H1 (cell line): ENCODE measurements at regions not wholly inside any gene's neighbourhood (a gene's known extent, or its start where the extent isn't known, plus 50 kb on each side); places are given as distances from the start of the nearest gene placed in this dataset.

ENCODE experiments used
- CTCF ChIA-PET: fragments of 300-600 bp; sonication (Branson Sonifier 250); formaldehyde crosslinking; loops from one replicate; lab custom pipeline; 2021; ENCODE audit not compliant: partially characterized antibody; lab: Charles Lee
- POLR2A ChIA-PET: fragments of 300-600 bp; sonication (Branson Sonifier 250); formaldehyde crosslinking; loops from one replicate; lab custom pipeline; 2021; ENCODE audit warnings: inconsistent platforms; ENCODE audit not compliant: partially characterized antibody; lab: Charles Lee
- DNase-seq, 2 experiments: peaks; one replicate each; pipeline versions ENCODE4 v3.0.0 to v3.0.0-alpha.2; 2010 to 2022; ENCODE audit warnings: low spot score in 2 of 2, low read depth in 1 of 2, mixed read lengths in 1 of 2
- FAIRE-seq: peaks from 2 replicates; lab custom pipeline; 2011; peaks lifted over from hg19 to GRCh38; lab: Jason Lieb, UNC
- H2AFZ ChIP-seq: 2 replicates; pipeline ENCODE4 v1.8.1; 2012; ENCODE audit warnings: low read length, inconsistent platforms
- H2AK5ac ChIP-seq: 2 replicates; pipeline ENCODE4 v1.6.1; 2013; ENCODE audit warnings: low read depth, low read length
- H2BK120ac ChIP-seq: replicated peaks from 2 replicates; pipeline ENCODE3; 2013; ENCODE audit warnings: low read depth, low read length, inconsistent platforms
- H2BK12ac ChIP-seq: 2 replicates; pipeline ENCODE4 v1.6.1; 2013; ENCODE audit warnings: low read depth, low read length
- H2BK15ac ChIP-seq: 2 replicates; pipeline ENCODE4 v1.6.1; 2013; ENCODE audit warnings: low read length
- H2BK20ac ChIP-seq: 2 replicates; pipeline ENCODE4 v1.6.1; 2013; ENCODE audit warnings: low read length
- H2BK5ac ChIP-seq: 2 replicates; pipeline ENCODE4 v1.6.1; 2013; ENCODE audit warnings: low read depth, low read length
- H3K14ac ChIP-seq: 2 replicates; pipeline ENCODE4 v1.6.1; 2013; ENCODE audit warnings: inconsistent platforms; ENCODE audit not compliant: insufficient read length
- H3K18ac ChIP-seq: 2 replicates; pipeline ENCODE4 v1.6.1; 2013; ENCODE audit warnings: low read length; ENCODE audit errors: extremely low read depth
- H3K23ac ChIP-seq: 2 replicates; pipeline ENCODE4 v1.6.1; 2013; ENCODE audit warnings: inconsistent platforms; ENCODE audit not compliant: insufficient read length
- H3K23me2 ChIP-seq: 2 replicates; pipeline ENCODE4 v1.6.1; 2013; ENCODE audit warnings: low read depth, low read length
- H3K27ac ChIP-seq: 2 replicates; pipeline ENCODE4 v1.6.1; 2011; ENCODE audit warnings: low read depth, low read length, inconsistent platforms
- H3K27me3 ChIP-seq, 4 experiments: replicated peaks in 1 of 4; 1 replicate in 1 of 4; 2 replicates in 3 of 4; pipeline versions ENCODE4 v1.6.1 to v1.8.1; 2011 to 2013; ENCODE audit warnings: low read length in 3 of 4, mild to moderate bottlenecking in 3 of 4, inconsistent platforms in 2 of 4, mixed read lengths in 2 of 4, moderate library complexity in 1 of 4; ENCODE audit not compliant: control insufficient read depth in 3 of 4, insufficient read depth in 3 of 4; ENCODE audit errors: extremely low read depth in 1 of 4
- H3K36me3 ChIP-seq, 4 experiments: 2 replicates each; pipeline versions ENCODE4 v1.6.1 to v1.8.1; 2011 to 2013; ENCODE audit warnings: mild to moderate bottlenecking in 4 of 4, low read length in 3 of 4, moderate library complexity in 2 of 4, control low read depth in 1 of 4, inconsistent platforms in 1 of 4; ENCODE audit not compliant: insufficient read depth in 4 of 4, control insufficient read depth in 2 of 4
- H3K4ac ChIP-seq: replicated peaks from 2 replicates; pipeline ENCODE3; 2013; ENCODE audit warnings: low read length, low read depth, mixed read lengths, inconsistent platforms; ENCODE audit not compliant: insufficient read length
- H3K4me1 ChIP-seq, 4 experiments: replicated peaks in 1 of 4; 1 replicate in 1 of 4; 2 replicates in 3 of 4; pipeline versions ENCODE4 v1.6.1 to v1.8.1; 2011 to 2013; ENCODE audit warnings: low read length in 3 of 4, inconsistent platforms in 2 of 4, mixed read lengths in 1 of 4; ENCODE audit not compliant: insufficient read depth in 4 of 4, control insufficient read depth in 3 of 4
- H3K4me2 ChIP-seq, 2 experiments: 2 replicates each; pipeline versions ENCODE4 v1.6.1 to v1.8.1; 2011 to 2013; ENCODE audit warnings: low read depth in 2 of 2, low read length in 2 of 2, control low read depth in 1 of 2, inconsistent platforms in 1 of 2, mild to moderate bottlenecking in 1 of 2; ENCODE audit not compliant: insufficient read depth in 1 of 2
- H3K4me3 ChIP-seq, 4 experiments: fragments of 200-600, 300-600 bp in 1 of 4; sonication (generic), shearing (Covaris generic), sonication (Bioruptor Twin) in 1 of 4; 2 replicates each; pipeline versions ENCODE4 v1.5.1 to v1.8.1; 2011 to 2016; ENCODE audit warnings: low read length in 4 of 4, low read depth in 3 of 4, control low read depth in 2 of 4, inconsistent platforms in 2 of 4, mild to moderate bottlenecking in 2 of 4, mixed read lengths in 1 of 4, moderate library complexity in 1 of 4; ENCODE audit not compliant: insufficient read depth in 2 of 4; ENCODE audit errors: extremely low read depth in 1 of 4
- H3K56ac ChIP-seq: replicated peaks from 2 replicates; pipeline ENCODE3; 2013; ENCODE audit warnings: low read depth, mild to moderate bottlenecking, mixed read lengths, low read length, inconsistent platforms; ENCODE audit not compliant: insufficient read length
- H3K79me1 ChIP-seq: 2 replicates; pipeline ENCODE4 v1.6.1; 2013; ENCODE audit warnings: low read depth, low read length, control low read depth
- H3K79me2 ChIP-seq, 2 experiments: 2 replicates each; pipeline versions ENCODE4 v1.6.1 to v1.8.1; 2012 to 2013; ENCODE audit warnings: low read length in 2 of 2, mild to moderate bottlenecking in 2 of 2, inconsistent platforms in 1 of 2; ENCODE audit not compliant: insufficient read depth in 2 of 2, control insufficient read depth in 1 of 2
- H3K9ac ChIP-seq, 4 experiments: replicated peaks in 1 of 4; 1 replicate in 1 of 4; 2 replicates in 3 of 4; pipeline versions ENCODE4 v1.6.1 to v1.8.1; 2011 to 2013; ENCODE audit warnings: low read depth in 3 of 4, low read length in 3 of 4, control low read depth in 2 of 4, mild to moderate bottlenecking in 2 of 4, moderate library complexity in 2 of 4, inconsistent platforms in 1 of 4; ENCODE audit errors: extremely low read depth in 1 of 4
- H3K9me3 ChIP-seq, 2 experiments: 2 replicates each; pipeline versions ENCODE4 v1.6.1 to v1.8.1; 2012 to 2013; ENCODE audit warnings: mild to moderate bottlenecking in 2 of 2, moderate library complexity in 2 of 2, control low read depth in 1 of 2, inconsistent platforms in 1 of 2, low read depth in 1 of 2, low read length in 1 of 2, mixed read lengths in 1 of 2; ENCODE audit not compliant: insufficient read depth in 2 of 2
- H4K20me1 ChIP-seq, 2 experiments: replicated peaks in 1 of 2; 2 replicates each; pipeline versions ENCODE3 to v1.8.1; 2011 to 2013; ENCODE audit warnings: inconsistent platforms in 2 of 2, low read length in 2 of 2, mild to moderate bottlenecking in 1 of 2; ENCODE audit not compliant: insufficient read depth in 2 of 2, control insufficient read depth in 1 of 2
- H4K5ac ChIP-seq: 2 replicates; pipeline ENCODE4 v1.6.1; 2013; ENCODE audit warnings: low read length, low read depth, mixed read lengths, inconsistent platforms; ENCODE audit not compliant: insufficient read length
- H4K8ac ChIP-seq: 2 replicates; pipeline ENCODE4 v1.8.0; 2013; ENCODE audit warnings: mild to moderate bottlenecking, moderate library complexity, low read length, inconsistent platforms; ENCODE audit not compliant: insufficient read depth; ENCODE audit errors: extremely low read depth
- H4K91ac ChIP-seq: replicated peaks from 2 replicates; pipeline ENCODE3; 2013; ENCODE audit warnings: low read length, mixed read lengths, inconsistent platforms; ENCODE audit not compliant: insufficient read length
- ASH2L ChIP-seq: fragments of 200-600, 300-600 bp; sonication (generic); IDR thresholded peaks from one replicate; pipeline ENCODE4 v1.7.1; 2017; ENCODE audit warnings: low read length
- ATF2 ChIP-seq: IDR thresholded peaks from 2 replicates; pipeline ENCODE4 v1.6.1; 2012; ENCODE audit warnings: low read length, inconsistent platforms
- BCL11A ChIP-seq, 2 experiments: IDR thresholded peaks; one replicate each; pipeline ENCODE4 v1.6.1; 2011; ENCODE audit warnings: low read depth in 2 of 2, low read length in 2 of 2, mild to moderate bottlenecking in 2 of 2
- E2F6 ChIP-seq: IDR thresholded peaks from 2 replicates; pipeline ENCODE4 v1.6.1; 2012; ENCODE audit warnings: inconsistent platforms
- RBBP5 ChIP-seq: IDR thresholded peaks from 2 replicates; pipeline ENCODE4 v1.7.1; 2012; ENCODE audit warnings: low read depth, mild to moderate bottlenecking, inconsistent platforms, low read length, moderate library complexity, borderline replicate concordance
- SP1 ChIP-seq: IDR thresholded peaks from 2 replicates; pipeline ENCODE4 v1.6.1; 2011; ENCODE audit warnings: low read depth, low read length
- SRF ChIP-seq: IDR thresholded peaks from 2 replicates; pipeline ENCODE4 v1.6.1; 2011; ENCODE audit warnings: mild to moderate bottlenecking, low read depth, low read length, moderate library complexity
- TAF7 ChIP-seq: optimal IDR thresholded peaks from 2 replicates; pipeline ENCODE3; 2011; ENCODE audit warnings: low read depth, mild to moderate bottlenecking, inconsistent platforms, low read length, moderate library complexity, borderline replicate concordance
- TEAD4 ChIP-seq: IDR thresholded peaks from 2 replicates; pipeline ENCODE4 v1.6.1; 2012; ENCODE audit warnings: low read depth, low read length, inconsistent platforms, mixed read lengths
- USF2 ChIP-seq: IDR thresholded peaks from 2 replicates; pipeline ENCODE4 v1.6.1; 2011; ENCODE audit warnings: low read length, improper control_type of control experiment
- WGBS, 2 experiments: shearing (Covaris generic) in 1 of 2; methylation state at CpG; one replicate each; pipeline versions ENCODE4 v1.1.6 to v1.1.7; 2013 to 2015; ENCODE audit warnings: low lambda C conversion rate in 2 of 2, mixed read lengths in 2 of 2, inconsistent platforms in 1 of 2, low coverage in 1 of 2, missing lambda C conversion rate in 1 of 2; ENCODE audit not compliant: insufficient replicate concordance in 2 of 2, insufficient coverage in 1 of 2, insufficient read length in 1 of 2; ENCODE audit errors: extremely low coverage in 1 of 2, missing lambda C conversion rate in 1 of 2; 5-methylcytosine and 5-hydroxymethylcytosine counted together

- Histone ChIP-seq H3K36me3 (no peaks in the 10 kb centered on the region), H3K56ac (no peak overlapping the region), H3K23ac (no peak overlapping the region), H2BK20ac (no peak overlapping the region), H2BK12ac (no peak overlapping the region), H4K20me1 (no peaks in the 10 kb centered on the region), H3K4me2 (no peak overlapping the region), H2BK120ac (no peak overlapping the region), H3K79me2 (no peaks in the 10 kb centered on the region), H2BK15ac (no peak overlapping the region), H3K4me1 (peaks cover 0 to 3% (median 1%) of the 10 kb centered on the region in 4 experiments; a peak in 2 of 7 replicates), H3K23me2 (no peaks in the 10 kb centered on the region), H3K79me1 (no peaks in the 10 kb centered on the region), H3K14ac (no peak overlapping the region), H2AK5ac (no peak overlapping the region), H2AFZ (no peak overlapping the region), H4K5ac (no peak overlapping the region), H3K27me3 (no peaks in the 10 kb centered on the region), H3K9me3 (no peaks in the 10 kb centered on the region), H4K91ac (no peak overlapping the region), H2BK5ac (no peak overlapping the region), H3K4ac (no peak overlapping the region), H3K4me3 (no peak overlapping the region), H3K9ac (no peak overlapping the region), H4K8ac (no peak overlapping the region), H3K18ac (no peak overlapping the region), H3K27ac (no peak overlapping the region)
- no peak for DNase-seq
- 87% methylated on average over 6 of the region's 6 CpGs; no CpG with 5 or more reads in 1 of the 2 experiments for WGBS, 2 experiments
- ChIA-PET CTCF (no interaction called here), POLR2A (no interaction called here)
- FAIRE-seq: no peak
- TF ChIP-seq E2F6 (no peak), ASH2L (no peak), USF2 (no peak), RBBP5 (no peak), ATF2 (no peak), TAF7 (no peak), SP1 (no peak), BCL11A (IDR thresholded peaks at IDR 0.05; ENCODE audit: low read depth in 2 of 2, low read length in 2 of 2) (no peak), TEAD4 (no peak), SRF (no peak)
Measured at GRCh38 chr3:101941318-101942040, 92.2 kb downstream of the NFKBIZ start.
